BLaER1 (cell line): ENCODE measurements at regions not wholly inside any gene's neighbourhood (a gene's known extent, or its start where the extent isn't known, plus 50 kb on each side); places are given as distances from the start of the nearest gene placed in this dataset.
"Not testable (repeated sequence)": the region's sequence is repeated elsewhere in the genome, so short reads cannot be mapped to it uniquely, and the experiment has no call there.

Experiments used
- H3K27ac ChIP-seq: shearing (Covaris generic); formaldehyde crosslinking; 2 replicates; pipeline ENCODE4 v1.8.1; 2022
- H3K27me3 ChIP-seq: shearing (Covaris generic); formaldehyde crosslinking; 2 replicates; pipeline ENCODE4 v1.8.1; 2022
- H3K36me3 ChIP-seq: shearing (Covaris generic); formaldehyde crosslinking; 2 replicates; pipeline ENCODE4 v1.8.1; 2022
- H3K4me1 ChIP-seq: shearing (Covaris generic); formaldehyde crosslinking; 2 replicates; pipeline ENCODE4 v1.8.1; 2022
- H3K4me2 ChIP-seq: shearing (Covaris generic); formaldehyde crosslinking; 2 replicates; pipeline ENCODE4 v1.8.1; 2022
- H3K4me3 ChIP-seq: shearing (Covaris generic); formaldehyde crosslinking; 2 replicates; pipeline ENCODE4 v1.8.1; 2022
- H3K9ac ChIP-seq: shearing (Covaris generic); formaldehyde crosslinking; 2 replicates; pipeline ENCODE4 v1.8.1; 2022
- H3K9me3 ChIP-seq: shearing (Covaris generic); formaldehyde crosslinking; 2 replicates; pipeline ENCODE4 v1.8.1; 2022
- H4K20me1 ChIP-seq: shearing (Covaris generic); formaldehyde crosslinking; 2 replicates; pipeline ENCODE4 v1.8.1; 2022
- Cebpa-rat ChIP-seq: shearing (Covaris generic); IDR thresholded peaks from 2 replicates; pipeline ENCODE4 v1.8.1; 2022

- Histone ChIP-seq H3K4me2 (no peak overlapping the region), H3K36me3 (no peaks in the 10 kb centered on the region), H3K27ac (no peak overlapping the region), H3K9me3 (peaks cover 8% of the 10 kb centered on the region), H3K9ac (no peak overlapping the region), H3K27me3 (no peaks in the 10 kb centered on the region), H4K20me1 (no peaks in the 10 kb centered on the region), H3K4me1 (no peaks in the 10 kb centered on the region), H3K4me3 (no peak overlapping the region)
- TF ChIP-seq Cebpa-rat: no peak
These were observed 1005.5 kb upstream of the PTPRD start for GRCh38 chr9:11618241-11618805.

- H3K4me2 ChIP-seq: no peak overlapping the region
- no peak overlapping the region for H3K9ac ChIP-seq
- no peaks in the 10 kb centered on the region for H3K27me3 ChIP-seq
- TF ChIP-seq Cebpa-rat: no peak
- H3K4me3 ChIP-seq: no peak overlapping the region
- H3K4me1 ChIP-seq: no peaks in the 10 kb centered on the region
- H3K9me3 ChIP-seq: peaks cover 2% of the 10 kb centered on the region
- H4K20me1 ChIP-seq: no peaks in the 10 kb centered on the region
- no peaks in the 10 kb centered on the region for H3K36me3 ChIP-seq
- no peak overlapping the region for H3K27ac ChIP-seq
These were observed 1019.9 kb upstream of the PTPRD start for GRCh38 chr9:11632691-11633090.

- Histone ChIP-seq H3K4me3 (no peak overlapping the region), H3K36me3 (no peaks in the 10 kb centered on the region), H3K4me1 (no peaks in the 10 kb centered on the region), H3K9ac (no peak overlapping the region), H3K9me3 (no peaks in the 10 kb centered on the region), H3K27ac (no peak overlapping the region), H3K4me2 (no peak overlapping the region), H3K27me3 (no peaks in the 10 kb centered on the region), H4K20me1 (no peaks in the 10 kb centered on the region)
- TF ChIP-seq Cebpa-rat: no peak
These were observed 1034.0 kb upstream of the PTPRD start for GRCh38 chr9:11646831-11647230.

GRCh38 chr9:11653867-11654266 lies 1039.3 kb upstream of the TYRP1 start:
- Histone ChIP-seq H3K9ac (no peak overlapping the region), H4K20me1 (no peaks in the 10 kb centered on the region), H3K27me3 (no peaks in the 10 kb centered on the region), H3K4me3 (no peak overlapping the region), H3K9me3 (no peaks in the 10 kb centered on the region), H3K4me1 (no peaks in the 10 kb centered on the region), H3K36me3 (no peaks in the 10 kb centered on the region), H3K27ac (no peak overlapping the region), H3K4me2 (no peak overlapping the region)
- no peak for TF ChIP-seq Cebpa-rat

GRCh38 chr9:11663913-11664312 lies 1029.3 kb upstream of the TYRP1 start:
- Histone ChIP-seq H3K9me3 (no peaks in the 10 kb centered on the region), H3K27me3 (no peaks in the 10 kb centered on the region), H3K4me3 (no peak overlapping the region), H4K20me1 (no peaks in the 10 kb centered on the region), H3K27ac (no peak overlapping the region), H3K9ac (no peak overlapping the region), H3K36me3 (no peaks in the 10 kb centered on the region), H3K4me2 (no peak overlapping the region), H3K4me1 (no peaks in the 10 kb centered on the region)
- TF ChIP-seq Cebpa-rat: peak; percentile 24; the same call in 1 of the 2 replicates

- no peaks in the 10 kb centered on the region for H3K36me3 ChIP-seq
- TF ChIP-seq Cebpa-rat: no peak
- H4K20me1 ChIP-seq: no peaks in the 10 kb centered on the region
- H3K9ac ChIP-seq: no peak overlapping the region
- H3K9me3 ChIP-seq: no peaks in the 10 kb centered on the region
- no peaks in the 10 kb centered on the region for H3K4me1 ChIP-seq
- no peaks in the 10 kb centered on the region for H3K27me3 ChIP-seq
- no peak overlapping the region for H3K4me3 ChIP-seq
- H3K27ac ChIP-seq: no peak overlapping the region
- H3K4me2 ChIP-seq: no peak overlapping the region
These were observed 1016.4 kb upstream of the TYRP1 start for GRCh38 chr9:11676821-11677220.

- Histone ChIP-seq H3K4me2 (no peak overlapping the region), H4K20me1 (no peaks in the 10 kb centered on the region), H3K9ac (no peak overlapping the region), H3K27me3 (no peaks in the 10 kb centered on the region), H3K4me1 (no peaks in the 10 kb centered on the region), H3K36me3 (no peaks in the 10 kb centered on the region), H3K27ac (no peak overlapping the region), H3K4me3 (no peak overlapping the region), H3K9me3 (no peaks in the 10 kb centered on the region)
- no peak for TF ChIP-seq Cebpa-rat
These were observed 1006.5 kb upstream of the TYRP1 start for GRCh38 chr9:11686733-11687132.

- Histone ChIP-seq H3K9me3 (no peaks in the 10 kb centered on the region), H3K4me1 (no peaks in the 10 kb centered on the region), H3K27ac (no peak overlapping the region), H4K20me1 (no peaks in the 10 kb centered on the region), H3K36me3 (no peaks in the 10 kb centered on the region), H3K4me2 (no peak overlapping the region), H3K9ac (no peak overlapping the region), H3K27me3 (no peaks in the 10 kb centered on the region), H3K4me3 (no peak overlapping the region)
- no peak for TF ChIP-seq Cebpa-rat
These were observed 996.1 kb upstream of the TYRP1 start for GRCh38 chr9:11697126-11697525.

GRCh38 chr9:11701706-11702105 lies 991.5 kb upstream of the TYRP1 start:
- Histone ChIP-seq H3K27me3 (no peaks in the 10 kb centered on the region), H3K27ac (no peak overlapping the region), H3K9me3 (no peaks in the 10 kb centered on the region), H3K4me1 (no peaks in the 10 kb centered on the region), H4K20me1 (no peaks in the 10 kb centered on the region), H3K9ac (no peak overlapping the region), H3K4me2 (no peak overlapping the region), H3K36me3 (no peaks in the 10 kb centered on the region), H3K4me3 (no peak overlapping the region)
- TF ChIP-seq Cebpa-rat: no peak

GRCh38 chr9:11702548-11702947 lies 990.6 kb upstream of the TYRP1 start:
- no peak for TF ChIP-seq Cebpa-rat
- no peak overlapping the region for H3K4me3 ChIP-seq
- H3K9ac ChIP-seq: no peak overlapping the region
- H3K27me3 ChIP-seq: no peaks in the 10 kb centered on the region
- no peak overlapping the region for H3K27ac ChIP-seq
- no peaks in the 10 kb centered on the region for H3K36me3 ChIP-seq
- H3K4me1 ChIP-seq: no peaks in the 10 kb centered on the region
- H3K4me2 ChIP-seq: no peak overlapping the region
- H4K20me1 ChIP-seq: no peaks in the 10 kb centered on the region
- H3K9me3 ChIP-seq: no peaks in the 10 kb centered on the region

GRCh38 chr9:11704198-11704597 lies 989.0 kb upstream of the TYRP1 start:
- H3K4me2 ChIP-seq, H3K27me3 ChIP-seq, H3K36me3 ChIP-seq, H3K4me3 ChIP-seq, H3K9me3 ChIP-seq, H3K27ac ChIP-seq, H3K4me1 ChIP-seq, H4K20me1 ChIP-seq, H3K9ac ChIP-seq: not testable (repeated sequence)
